Cardiac muscle cell (in vitro differentiated cells and primary cell): ENCODE measurements at regions not wholly inside any gene's neighbourhood (a gene's known extent, or its start where the extent isn't known, plus 50 kb on each side); places are given as distances from the start of the nearest gene placed in this dataset.

Experiments used
- DNase-seq, 2 donors: peaks; one replicate each; pipeline versions ENCODE4 v3.0.0 to v3.0.0-alpha.2; 2010 to 2017; ENCODE audit warnings: low read depth in 1 of 2, low spot score in 1 of 2
- H3K27ac ChIP-seq: fragments of 200-600 bp; sonication (generic); 2 replicates; pipeline ENCODE4 v1.5.1; 2016
- H3K27me3 ChIP-seq: fragments of 200-600 bp; sonication (generic); 2 replicates; pipeline ENCODE4 v1.6.0; 2016; ENCODE audit warnings: control low read depth
- H3K36me3 ChIP-seq: fragments of 200-600 bp; sonication (generic); 2 replicates; pipeline ENCODE4 v1.5.1; 2016; ENCODE audit warnings: control low read depth
- H3K4me1 ChIP-seq: fragments of 200-600 bp; sonication (generic); 2 replicates; pipeline ENCODE4 v1.8.1; 2017; ENCODE audit warnings: low read depth, mild to moderate bottlenecking, mixed run types
- H3K4me3 ChIP-seq: fragments of 200-600 bp; sonication (generic); 2 replicates; pipeline ENCODE4 v1.5.1; 2016; ENCODE audit warnings: mild to moderate bottlenecking
- H3K9me3 ChIP-seq: fragments of 200-600 bp; sonication (generic); 2 replicates; pipeline ENCODE4 v1.5.1; 2017; ENCODE audit warnings: low read depth, mild to moderate bottlenecking, control low read depth
- CTCF ChIP-seq: IDR thresholded peaks from 2 replicates; pipeline ENCODE4 v1.5.1; 2012; ENCODE audit warnings: low read depth, mild to moderate bottlenecking, low read length

GRCh38 chr20:17024513-17025119 is 202.2 kb upstream of the PCSK2 start:
- no peak overlapping the region for H3K27ac ChIP-seq
- no peak for DNase-seq
- TF ChIP-seq CTCF, result no peak
- H3K36me3 ChIP-seq, result no peaks in the 10 kb centered on the region
- H3K4me3 ChIP-seq, result no peak overlapping the region
- no peaks in the 10 kb centered on the region for H3K27me3 ChIP-seq
- H3K9me3 ChIP-seq, result no peaks in the 10 kb centered on the region
- H3K4me1 ChIP-seq, result peaks cover 8% of the 10 kb centered on the region

DNA sequence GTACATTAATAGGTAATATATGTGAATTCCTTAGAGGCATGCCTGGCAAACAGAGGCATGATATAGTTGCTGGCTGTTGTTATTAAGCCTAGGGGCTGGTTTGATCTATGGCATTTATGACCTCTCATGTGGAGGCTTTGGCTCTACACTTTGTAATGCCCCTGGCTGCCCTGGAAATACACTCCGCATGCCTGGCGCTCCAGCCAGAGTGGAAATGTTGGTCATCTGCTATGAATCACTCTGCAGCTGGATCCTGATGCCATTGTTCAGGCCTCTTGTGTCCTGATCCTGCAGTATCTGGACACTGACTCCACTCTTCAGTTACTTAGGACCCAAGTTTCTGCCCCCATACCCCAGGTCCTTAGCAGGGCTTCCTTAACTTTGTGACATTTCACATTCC is 200.5 kb upstream of the PCSK2 start:
- no peaks in the 10 kb centered on the region for H3K36me3 ChIP-seq
- no peak for DNase-seq
- no peaks in the 10 kb centered on the region for H3K9me3 ChIP-seq
- peaks cover 8% of the 10 kb centered on the region for H3K4me1 ChIP-seq
- no peaks in the 10 kb centered on the region for H3K27me3 ChIP-seq
- H3K4me3 ChIP-seq, result no peak overlapping the region
- no peak overlapping the region for H3K27ac ChIP-seq
- no peak for TF ChIP-seq CTCF

DNA sequence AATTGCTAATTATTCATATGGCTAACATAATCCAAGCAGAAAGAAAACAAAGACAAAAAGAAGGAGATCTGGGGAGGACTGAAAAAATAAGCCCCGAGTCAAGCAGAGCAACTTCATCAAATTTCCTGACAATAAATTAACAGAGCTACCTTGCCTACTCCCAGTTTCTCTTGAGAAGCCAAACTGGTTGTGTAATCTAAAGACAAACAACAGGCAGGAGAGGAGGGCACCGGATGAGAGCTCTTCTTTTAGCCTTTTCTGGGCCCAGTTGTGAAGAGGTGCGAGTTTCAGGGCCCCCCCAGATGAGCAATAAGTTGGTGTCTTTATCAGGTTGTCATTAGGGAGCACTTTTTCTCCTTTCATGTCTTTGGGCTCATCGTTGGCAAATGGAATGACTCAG is 197.1 kb upstream of the PCSK2 start:
- no peaks in the 10 kb centered on the region for H3K9me3 ChIP-seq
- no peak for DNase-seq
- no peaks in the 10 kb centered on the region for H3K36me3 ChIP-seq
- no peak overlapping the region for H3K4me3 ChIP-seq
- no peak overlapping the region for H3K27ac ChIP-seq
- H3K4me1 ChIP-seq, result no peaks in the 10 kb centered on the region
- no peaks in the 10 kb centered on the region for H3K27me3 ChIP-seq
- no peak for TF ChIP-seq CTCF

GRCh38 chr20:17036541-17036940 is 190.3 kb upstream of the PCSK2 start:
- Histone ChIP-seq H3K4me1 (no peaks in the 10 kb centered on the region), H3K4me3 (no peak overlapping the region), H3K27ac (no peak overlapping the region), H3K36me3 (no peaks in the 10 kb centered on the region), H3K9me3 (no peaks in the 10 kb centered on the region), H3K27me3 (no peaks in the 10 kb centered on the region)
- DNase-seq, result no peak
- no peak for TF ChIP-seq CTCF

- no peak overlapping the region for H3K27ac ChIP-seq
- H3K4me3 ChIP-seq, result no peak overlapping the region
- H3K36me3 ChIP-seq, result no peaks in the 10 kb centered on the region
- no peaks in the 10 kb centered on the region for H3K27me3 ChIP-seq
- no peaks in the 10 kb centered on the region for H3K4me1 ChIP-seq
- DNase-seq, result no peak
- H3K9me3 ChIP-seq, result no peaks in the 10 kb centered on the region
- TF ChIP-seq CTCF, result no peak
These were observed 184.7 kb upstream of the PCSK2 start for GRCh38 chr20:17042122-17042521.

- DNase-seq, result no peak
- no peak overlapping the region for H3K4me3 ChIP-seq
- H3K9me3 ChIP-seq, result no peaks in the 10 kb centered on the region
- no peaks in the 10 kb centered on the region for H3K27me3 ChIP-seq
- H3K27ac ChIP-seq, result no peak overlapping the region
- H3K36me3 ChIP-seq, result no peaks in the 10 kb centered on the region
- no peaks in the 10 kb centered on the region for H3K4me1 ChIP-seq
- TF ChIP-seq CTCF, result no peak
These were observed 183.5 kb upstream of the PCSK2 start for GRCh38 chr20:17043323-17043722.
